IMR-90 (cell line): ENCODE measurements at regions not wholly inside any gene's neighbourhood (a gene's known extent, or its start where the extent isn't known, plus 50 kb on each side); places are given as distances from the start of the nearest gene placed in this dataset.

Experiments used
- ATAC-seq: fragments of 200-7000 bp; cut with Tn5 transposase; 2 replicates; pipeline ENCODE4 v1.9.1; 2020; ENCODE audit warnings: low read depth, mild to moderate bottlenecking, moderate library complexity
- BruUV-seq: library from RNA; stranded (reverse); fragments of 400-500 nt; replicated peaks from 2 replicates; lab custom pipeline; 2021; lab: Mats Ljungman, UMichigan
- CTCF ChIA-PET: fragments of 300-600 bp; formaldehyde crosslinking; extraction: SDS; loops from one replicate; lab custom pipeline; 2021; ENCODE audit warnings: antibody characterized with exemption; lab: Yijun Ruan, JAX
- POLR2A ChIA-PET: fragments of 300-600 bp; sonication (Branson Sonifier 250); formaldehyde crosslinking; loops from one replicate; lab custom pipeline; 2022; ENCODE audit warnings: antibody characterized with exemption; ENCODE audit not compliant: unreplicated experiment; lab: Charles Lee
- DNase-seq: peaks from one replicate; pipeline ENCODE4 v3.0.0; 2013
- H2AFZ ChIP-seq: replicated peaks from 2 replicates; pipeline ENCODE3; 2013; ENCODE audit warnings: low read length, mild to moderate bottlenecking; ENCODE audit not compliant: poor library complexity
- H2AK5ac ChIP-seq: 2 replicates; pipeline ENCODE4 v1.6.1; 2013; ENCODE audit warnings: low read depth, low read length, inconsistent platforms
- H2AK9ac ChIP-seq: replicated peaks from 2 replicates; pipeline ENCODE3; 2013; ENCODE audit warnings: mild to moderate bottlenecking, low read depth, low read length, moderate library complexity; ENCODE audit not compliant: poor library complexity
- H2BK120ac ChIP-seq: 2 replicates; pipeline ENCODE4 v1.6.1; 2013; ENCODE audit warnings: low read depth, low read length, inconsistent platforms
- H2BK15ac ChIP-seq: 3 replicates; pipeline ENCODE4 v1.6.1; 2013; ENCODE audit warnings: low read depth, low read length, inconsistent platforms
- H2BK20ac ChIP-seq: 2 replicates; pipeline ENCODE4 v1.6.1; 2013; ENCODE audit warnings: low read depth, mild to moderate bottlenecking, inconsistent platforms, low read length, moderate library complexity
- H2BK5ac ChIP-seq: 2 replicates; pipeline ENCODE4 v1.6.1; 2013; ENCODE audit warnings: mild to moderate bottlenecking, low read depth, low read length, inconsistent platforms; ENCODE audit not compliant: poor library complexity, severe bottlenecking
- H3K14ac ChIP-seq: replicated peaks from 2 replicates; pipeline ENCODE4 v1.6.1; 2013; ENCODE audit warnings: low read depth, low read length, inconsistent platforms
- H3K18ac ChIP-seq: 2 replicates; pipeline ENCODE4 v1.6.1; 2013; ENCODE audit warnings: low read depth, low read length, control low read depth
- H3K23ac ChIP-seq: 2 replicates; pipeline ENCODE4 v1.6.1; 2013; ENCODE audit warnings: low read depth, low read length, inconsistent platforms
- H3K27ac ChIP-seq: 2 replicates; pipeline ENCODE4 v1.5.1; 2013; ENCODE audit warnings: mild to moderate bottlenecking, control low read depth, low read length; ENCODE audit not compliant: insufficient read depth
- H3K27me3 ChIP-seq: 2 replicates; pipeline ENCODE4 v1.6.1; 2013; ENCODE audit warnings: low read length; ENCODE audit not compliant: control insufficient read depth, insufficient read depth
- H3K36me3 ChIP-seq: 2 replicates; pipeline ENCODE4 v1.6.1; 2013; ENCODE audit warnings: low read length, mixed read lengths; ENCODE audit not compliant: control insufficient read depth, insufficient read depth
- H3K4ac ChIP-seq: 2 replicates; pipeline ENCODE4 v1.6.1; 2013; ENCODE audit warnings: low read depth, low read length, inconsistent platforms
- H3K4me1 ChIP-seq: 2 replicates; pipeline ENCODE4 v1.6.1; 2013; ENCODE audit warnings: low read length, mixed read lengths; ENCODE audit not compliant: control insufficient read depth, insufficient read depth
- H3K4me2 ChIP-seq: 2 replicates; pipeline ENCODE4 v1.6.1; 2013; ENCODE audit warnings: low read depth, mild to moderate bottlenecking, control low read depth, low read length, moderate library complexity
- H3K4me3 ChIP-seq: 2 replicates; pipeline ENCODE4 v1.5.1; 2013; ENCODE audit warnings: low read depth, mild to moderate bottlenecking, control low read depth, low read length, moderate library complexity; ENCODE audit not compliant: insufficient read depth
- H3K56ac ChIP-seq: 2 replicates; pipeline ENCODE4 v1.6.1; 2013; ENCODE audit warnings: low read length, inconsistent platforms; ENCODE audit not compliant: insufficient read depth; ENCODE audit errors: extremely low read depth
- H3K79me1 ChIP-seq, 2 experiments: 2 replicates each; pipeline ENCODE4 v1.6.1; 2013; ENCODE audit warnings: low read length in 2 of 2, inconsistent platforms in 1 of 2, low read depth in 1 of 2
- H3K9ac ChIP-seq: 2 replicates; pipeline ENCODE4 v1.6.1; 2013; ENCODE audit warnings: low read depth, low read length, control low read depth
- H3K9me1 ChIP-seq: 2 replicates; pipeline ENCODE4 v1.6.1; 2013; ENCODE audit warnings: low read length, inconsistent platforms; ENCODE audit not compliant: insufficient read depth
- H3K9me3 ChIP-seq: 2 replicates; pipeline ENCODE4 v1.6.1; 2013; ENCODE audit warnings: low read length; ENCODE audit not compliant: control insufficient read depth, insufficient read depth
- H4K20me1 ChIP-seq: 2 replicates; pipeline ENCODE4 v1.6.1; 2013; ENCODE audit warnings: low read length, inconsistent platforms; ENCODE audit not compliant: insufficient read depth
- H4K5ac ChIP-seq: 2 replicates; pipeline ENCODE4 v1.6.1; 2013; ENCODE audit warnings: mild to moderate bottlenecking, low read depth, low read length, control low read depth
- H4K8ac ChIP-seq, 2 experiments: 2 replicates each; pipeline ENCODE4 v1.6.1; 2013; ENCODE audit warnings: low read depth in 2 of 2, low read length in 2 of 2, control low read depth in 1 of 2, inconsistent platforms in 1 of 2
- H4K91ac ChIP-seq: 2 replicates; pipeline ENCODE4 v1.6.1; 2013; ENCODE audit warnings: low read depth, low read length, inconsistent platforms; ENCODE audit not compliant: insufficient read depth
- BHLHE40 ChIP-seq: fragments of 150-350 bp; IDR thresholded peaks from 2 replicates; pipeline ENCODE4 v1.6.1; 2016; ENCODE audit warnings: mild to moderate bottlenecking, low read depth, low read length
- CEBPB ChIP-seq: IDR thresholded peaks from 2 replicates; pipeline ENCODE4 v1.6.1; 2012; ENCODE audit warnings: low read depth, low read length, improper control_type of control experiment
- CHD1 ChIP-seq: IDR thresholded peaks from 2 replicates; pipeline ENCODE4 v1.6.1; 2012; ENCODE audit warnings: low read depth, low read length, improper control_type of control experiment
- CTCF ChIP-seq: conservative IDR thresholded peaks from 2 replicates; pipeline ENCODE4 v1.5.1; 2012; ENCODE audit warnings: mild to moderate bottlenecking, low read depth, low read length, improper control_type of control experiment
- ELK1 ChIP-seq: fragments of 150-350 bp; IDR thresholded peaks from 2 replicates; pipeline ENCODE4 v1.6.1; 2016; ENCODE audit warnings: low read depth, mild to moderate bottlenecking, low read length, moderate library complexity, borderline replicate concordance
- FOS ChIP-seq: fragments of 150-350 bp; IDR thresholded peaks from 2 replicates; pipeline ENCODE4 v1.6.1; 2016; ENCODE audit warnings: low read depth, low read length
- MAFK ChIP-seq: IDR thresholded peaks from 2 replicates; pipeline ENCODE4 v1.6.1; 2012; ENCODE audit warnings: low read depth, low read length, improper control_type of control experiment
- MAZ ChIP-seq: IDR thresholded peaks from 2 replicates; pipeline ENCODE4 v1.6.1; 2012; ENCODE audit warnings: low read depth, mild to moderate bottlenecking, low read length, improper control_type of control experiment, moderate library complexity, borderline replicate concordance
- MXI1 ChIP-seq: IDR thresholded peaks from 2 replicates; pipeline ENCODE4 v1.6.1; 2012; ENCODE audit warnings: low read depth, mild to moderate bottlenecking, low read length, moderate library complexity, borderline replicate concordance
- NFE2L2 ChIP-seq: fragments of 150-350 bp; IDR thresholded peaks from 2 replicates; pipeline ENCODE4 v1.6.1; 2016; ENCODE audit warnings: low read depth, mild to moderate bottlenecking, low read length
- POLR2A ChIP-seq: IDR thresholded peaks from 2 replicates; pipeline ENCODE4 v1.6.1; 2012; ENCODE audit warnings: mild to moderate bottlenecking, low read depth, low read length
- RAD21 ChIP-seq: IDR thresholded peaks from 2 replicates; pipeline ENCODE4 v1.6.1; 2012; ENCODE audit warnings: low read length, improper control_type of control experiment
- RCOR1 ChIP-seq: IDR thresholded peaks from 2 replicates; pipeline ENCODE4 v1.6.1; 2012; ENCODE audit warnings: mild to moderate bottlenecking, low read length, improper control_type of control experiment; ENCODE audit not compliant: insufficient replicate concordance
- RFX5 ChIP-seq: IDR thresholded peaks from 2 replicates; pipeline ENCODE4 v1.8.0; 2012; ENCODE audit warnings: low read depth, mild to moderate bottlenecking, low read length, moderate library complexity
- SMC3 ChIP-seq: fragments of 150-350 bp; IDR thresholded peaks from 2 replicates; pipeline ENCODE4 v1.6.1; 2016; ENCODE audit warnings: low read depth, mild to moderate bottlenecking, antibody characterized with exemption, low read length, moderate library complexity
- WGBS, 2 experiments: methylation state at CpG; one replicate each; pipeline versions ENCODE4 v1.1.5 to v1.1.7; 2013; ENCODE audit warnings: missing lambda C conversion rate in 2 of 2; ENCODE audit not compliant: insufficient read length in 1 of 2; ENCODE audit errors: extremely low coverage in 2 of 2; 5-methylcytosine and 5-hydroxymethylcytosine counted together
- dilution Hi-C: fragments of 300-500 bp; cut with HindIII; formaldehyde crosslinking; loops from one replicate; pipeline ENCODE4 v1.14.3; 2018; ENCODE audit warnings: low sequenced_read_pairs; ENCODE audit not compliant: unreplicated experiment
- in situ Hi-C: fragments of 300-500 bp; cut with MboI; formaldehyde crosslinking; loops from 3 replicates; pipeline ENCODE4 v1.14.3; 2019; ENCODE audit warnings: low sequenced_read_pairs, inconsistent platforms, mixed read lengths
- intact Hi-C: fragments of 100-400 bp; cut with micrococcal nuclease; formaldehyde crosslinking; loops from 2 replicates; pipeline ENCODE4 v1.10.0; 2022
- TF ChIP-seq, protein P1 (sequence below): fragments of 150-350 bp; IDR thresholded peaks from 2 replicates; pipeline ENCODE4 v1.6.1; 2017; ENCODE audit warnings: mild to moderate bottlenecking, antibody characterized with exemption, low read length, low read depth

DNA sequence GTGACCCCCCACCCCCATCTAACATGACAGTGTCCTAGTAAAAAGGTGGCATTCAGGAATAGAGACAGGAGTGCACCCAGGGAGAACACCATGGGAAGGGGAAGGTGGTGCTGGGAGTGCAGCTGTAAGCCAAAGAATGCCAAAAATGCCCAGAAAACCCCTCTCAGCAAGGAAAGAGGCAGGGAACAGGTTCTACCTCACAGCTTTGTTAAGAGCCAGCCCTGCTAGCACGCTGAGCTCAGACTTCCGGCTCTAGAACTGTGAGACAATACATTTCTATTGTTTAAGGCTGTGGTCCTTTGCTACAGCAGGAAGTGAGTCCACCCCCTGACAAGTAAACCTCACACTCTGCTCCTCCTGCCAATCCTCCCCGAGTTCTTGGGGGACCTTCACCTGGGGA, 302.4 kb upstream of the N4BP1 start:
- dilution Hi-C loops (no loop called here), intact Hi-C loops (no loop called here), in situ Hi-C loops (no loop called here)
- Histone ChIP-seq H4K5ac (no peak overlapping the region), H2BK120ac (no peak overlapping the region), H3K4ac (no peak overlapping the region), H3K9me1 (no peaks in the 10 kb centered on the region), H2BK5ac (no peak overlapping the region), H3K4me1 (no peaks in the 10 kb centered on the region), H3K36me3 (no peaks in the 10 kb centered on the region), H4K91ac (no peak overlapping the region), H2BK20ac (no peak overlapping the region), H2BK15ac (no peak overlapping the region), H3K79me1 (no peaks in the 10 kb centered on the region), H3K9ac (no peak overlapping the region), H3K18ac (no peak overlapping the region), H3K4me3 (no peak overlapping the region), H3K23ac (no peak overlapping the region), H3K9me3 (no peaks in the 10 kb centered on the region), H3K27ac (no peak overlapping the region), H3K56ac (no peak overlapping the region), H4K20me1 (no peaks in the 10 kb centered on the region), H3K27me3 (peaks cover 4% of the 10 kb centered on the region; the same call in 1 of the 2 replicates), H2AK5ac (no peak overlapping the region), H3K4me2 (no peak overlapping the region), H2AK9ac (no peak overlapping the region), H4K8ac (no peak overlapping the region), H2AFZ (no peak overlapping the region), H3K14ac (no peak overlapping the region)
- POLR2A ChIA-PET, result no interaction called here
- BruUV-seq, result no TSS peak
- TF ChIP-seq CHD1 (no peak), RFX5 (no peak), MAZ (no peak), CTCF (no peak), RAD21 (no peak), MAFK (no peak), MXI1 (no peak), ELK1 (no peak), NFE2L2 (no peak), FOS (no peak), SMC3 (no peak), BHLHE40 (no peak), CEBPB (no peak), POLR2A (no peak), RCOR1 (no peak)
- TF ChIP-seq, protein P1, sequence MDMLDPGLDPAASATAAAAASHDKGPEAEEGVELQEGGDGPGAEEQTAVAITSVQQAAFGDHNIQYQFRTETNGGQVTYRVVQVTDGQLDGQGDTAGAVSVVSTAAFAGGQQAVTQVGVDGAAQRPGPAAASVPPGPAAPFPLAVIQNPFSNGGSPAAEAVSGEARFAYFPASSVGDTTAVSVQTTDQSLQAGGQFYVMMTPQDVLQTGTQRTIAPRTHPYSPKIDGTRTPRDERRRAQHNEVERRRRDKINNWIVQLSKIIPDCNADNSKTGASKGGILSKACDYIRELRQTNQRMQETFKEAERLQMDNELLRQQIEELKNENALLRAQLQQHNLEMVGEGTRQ, result no peak
- CTCF ChIA-PET, result interaction anchor here (0.9 to 1.5 kb wide), 2 partner anchors 12 to 181 kb away, joined by 3 to 5 read pairs; no protein-coding TSS in a partner anchor
- DNase-seq, result no peak
- no CpG with 5 or more reads among the region's 3 CpGs for WGBS, 2 experiments
- no peak for ATAC-seq
